Small intestine (tissue), 7 donors: ENCODE measurements at regions not wholly inside any gene's neighbourhood (a gene's known extent, or its start where the extent isn't known, plus 50 kb on each side); places are given as distances from the start of the nearest gene placed in this dataset.
A peak's percentile ranks its signal among the peaks of the same experiment; 100 is the strongest.

Source experiments
- DNase-seq, 2 donors: peaks; one replicate each; pipeline versions ENCODE4 v3.0.0 to v3.0.0-alpha.2; 2013
- FAIRE-seq: peaks from 2 replicates; lab custom pipeline; 2012; peaks lifted over from hg19 to GRCh38; lab: Jason Lieb, UNC
- H3K27ac ChIP-seq, 3 donors: one replicate each; pipeline ENCODE4 v1.5.1; 2013; ENCODE audit warnings: low read length in 2 of 3, mild to moderate bottlenecking in 2 of 3, control low read depth in 1 of 3, inconsistent platforms in 1 of 3, low read depth in 1 of 3, moderate library complexity in 1 of 3
- H3K27me3 ChIP-seq, 3 donors: one replicate each; pipeline ENCODE4 v1.6.1; 2013; ENCODE audit warnings: low read length in 3 of 3, inconsistent platforms in 1 of 3; ENCODE audit not compliant: control insufficient read depth in 3 of 3, insufficient read depth in 3 of 3
- H3K36me3 ChIP-seq, 3 donors: one replicate each; pipeline ENCODE4 v1.6.1; 2013; ENCODE audit warnings: low read length in 3 of 3, inconsistent platforms in 1 of 3, low read depth in 1 of 3, mild to moderate bottlenecking in 1 of 3, moderate library complexity in 1 of 3; ENCODE audit not compliant: control insufficient read depth in 3 of 3, insufficient read depth in 2 of 3
- H3K4me1 ChIP-seq, 3 donors: one replicate each; pipeline ENCODE4 v1.6.1; 2013; ENCODE audit warnings: low read length in 2 of 3, inconsistent platforms in 1 of 3, low read depth in 1 of 3, mild to moderate bottlenecking in 1 of 3, moderate library complexity in 1 of 3; ENCODE audit not compliant: control insufficient read depth in 3 of 3, insufficient read depth in 2 of 3
- H3K4me3 ChIP-seq, 3 donors: one replicate each; pipeline ENCODE4 v1.5.1; 2013; ENCODE audit warnings: low read length in 3 of 3, control low read depth in 1 of 3, inconsistent platforms in 1 of 3, low read depth in 1 of 3, mild to moderate bottlenecking in 1 of 3, moderate library complexity in 1 of 3
- H3K9me3 ChIP-seq, 2 donors: one replicate each; pipeline ENCODE4 v1.6.1; 2013; ENCODE audit warnings: low read depth in 1 of 2, low read length in 1 of 2; ENCODE audit not compliant: control insufficient read depth in 2 of 2, insufficient read depth in 1 of 2
- WGBS, 3 donors: extraction: QIAGEN DNeasy Blood & Tissue Kit; methylation state at CpG; one replicate each; pipeline ENCODE4 v1.1.7; 2013; 5-methylcytosine and 5-hydroxymethylcytosine counted together
- donor health status: healthy with polysubstance abuse.
- donor health status: control.
- donor health status: control.
- donor health status: Bipolar disorder and iron deficiency.
- donor health status: healthy.

- FAIRE-seq (no peak), DNase-seq (peak; percentile 88 to 90)
- H3K27ac ChIP-seq, result peak overlapping the region in 2 of 3 donors; percentile 9 to 70
These were observed 498.2 kb upstream of the CITED2 start for GRCh38 chr6:139872665-139873064.

GRCh38 chr6:139871803-139872510 lies 497.5 kb upstream of the CITED2 start:
- no peak overlapping the region for H3K4me3 ChIP-seq
- H3K27ac ChIP-seq, result peak overlapping the region in 2 of 3 donors; percentile 32 to 70
- no peaks in the 10 kb centered on the region for H3K36me3 ChIP-seq
- WGBS, 3 donors, result 27 to 41% (median 39%) methylated on average over 1 of the region's 1 CpG
- peaks cover 0 to 19% (median 2%) of the 10 kb centered on the region in 3 donors for H3K4me1 ChIP-seq
- FAIRE-seq (no peak), DNase-seq (no peak)
- no peaks in the 10 kb centered on the region for H3K27me3 ChIP-seq
- no peaks in the 10 kb centered on the region for H3K9me3 ChIP-seq

More at GRCh38 chr6:139872665-139873064, 498.2 kb upstream of the CITED2 start:
- peaks cover 0 to 19% (median 2%) of the 10 kb centered on the region in 3 donors for H3K4me1 ChIP-seq
- no peaks in the 10 kb centered on the region for H3K36me3 ChIP-seq
- no peak overlapping the region for H3K4me3 ChIP-seq
- 21 to 36% (median 29%) methylated on average over 2 of the region's 2 CpGs for WGBS, 3 donors
- H3K9me3 ChIP-seq, result no peaks in the 10 kb centered on the region
- H3K27me3 ChIP-seq, result no peaks in the 10 kb centered on the region

- WGBS, 3 donors, result 76 to 89% (median 78%) methylated on average over 6 of the region's 6 CpGs
- Histone ChIP-seq H3K36me3 (no peaks in the 10 kb centered on the region), H3K27ac (no peak overlapping the region), H3K4me1 (peaks cover 0 to 19% (median 2%) of the 10 kb centered on the region in 3 donors), H3K27me3 (no peaks in the 10 kb centered on the region), H3K9me3 (no peaks in the 10 kb centered on the region), H3K4me3 (no peak overlapping the region)
- FAIRE-seq (no peak), DNase-seq (no peak)
These were observed 496.8 kb upstream of the CITED2 start for GRCh38 chr6:139871165-139871710.

GRCh38 chr6:139868576-139868975 lies 494.1 kb upstream of the CITED2 start:
- no peak overlapping the region for H3K27ac ChIP-seq
- H3K4me3 ChIP-seq, result no peak overlapping the region
- no peaks in the 10 kb centered on the region for H3K27me3 ChIP-seq
- H3K9me3 ChIP-seq, result no peaks in the 10 kb centered on the region
- H3K36me3 ChIP-seq, result no peaks in the 10 kb centered on the region
- WGBS, 3 donors, result 86 to 90% (median 90%) methylated on average over 2 of the region's 2 CpGs
- FAIRE-seq, result no peak
- no peak for DNase-seq
- peaks cover 0 to 19% (median 2%) of the 10 kb centered on the region in 3 donors for H3K4me1 ChIP-seq

GRCh38 chr6:139863964-139864363 lies 489.5 kb upstream of the CITED2 start:
- FAIRE-seq (no peak), DNase-seq (no peak)
- no peaks in the 10 kb centered on the region for H3K27me3 ChIP-seq
- H3K4me3 ChIP-seq, result no peak overlapping the region
- H3K9me3 ChIP-seq, result no peaks in the 10 kb centered on the region
- no peaks in the 10 kb centered on the region for H3K36me3 ChIP-seq
- 8 to 59% (median 48%) methylated on average over 1 of the region's 1 CpG for WGBS, 3 donors
- no peak overlapping the region for H3K27ac ChIP-seq
- H3K4me1 ChIP-seq, result no peaks in the 10 kb centered on the region

GRCh38 chr6:139863346-139863745 lies 488.9 kb upstream of the CITED2 start:
- H3K27ac ChIP-seq, result no peak overlapping the region
- no peak overlapping the region for H3K4me3 ChIP-seq
- DNase-seq (no peak), FAIRE-seq (no peak)
- H3K4me1 ChIP-seq, result peaks cover 0 to 2% (median 0%) of the 10 kb centered on the region in 3 donors
- no peaks in the 10 kb centered on the region for H3K27me3 ChIP-seq
- H3K9me3 ChIP-seq, result no peaks in the 10 kb centered on the region
- 74 to 82% (median 79%) methylated on average over 1 of the region's 1 CpG for WGBS, 3 donors
- no peaks in the 10 kb centered on the region for H3K36me3 ChIP-seq

GRCh38 chr6:139862311-139862710 lies 487.9 kb upstream of the CITED2 start:
- no peaks in the 10 kb centered on the region for H3K9me3 ChIP-seq
- H3K4me3 ChIP-seq, result no peak overlapping the region
- DNase-seq, result no peak
- no peak overlapping the region for H3K27ac ChIP-seq
- H3K4me1 ChIP-seq, result peaks cover 0 to 4% (median 0%) of the 10 kb centered on the region in 3 donors
- H3K27me3 ChIP-seq, result no peaks in the 10 kb centered on the region
- FAIRE-seq, result no peak
- no peaks in the 10 kb centered on the region for H3K36me3 ChIP-seq
- WGBS, 3 donors, result 79 to 89% (median 81%) methylated on average over 2 of the region's 2 CpGs

GRCh38 chr6:139860203-139860602 lies 485.8 kb upstream of the CITED2 start:
- DNase-seq (no peak), FAIRE-seq (no peak)
- H3K4me1 ChIP-seq, result peaks cover 0 to 15% (median 3%) of the 10 kb centered on the region in 3 donors
- H3K4me3 ChIP-seq, result no peak overlapping the region
- no peaks in the 10 kb centered on the region for H3K36me3 ChIP-seq
- no peaks in the 10 kb centered on the region for H3K9me3 ChIP-seq
- H3K27ac ChIP-seq, result no peak overlapping the region
- no peaks in the 10 kb centered on the region for H3K27me3 ChIP-seq
- WGBS, 3 donors, result 91 to 97% (median 94%) methylated on average over 4 of the region's 4 CpGs
